GM13976 (cell line): ENCODE measurements at regions not wholly inside any gene's neighbourhood (a gene's known extent, or its start where the extent isn't known, plus 50 kb on each side); places are given as distances from the start of the nearest gene placed in this dataset.
"Not testable (repeated sequence)": the region's sequence is repeated elsewhere in the genome, so short reads cannot be mapped to it uniquely, and the experiment has no call there.

Experiments used
- DNase-seq: peaks from one replicate; pipeline ENCODE4 v3.0.0; 2012; ENCODE audit warnings: low spot score
- in situ Hi-C: fragments of 300-500 bp; cut with MboI; formaldehyde crosslinking; loops from one replicate; pipeline ENCODE4 v1.12.0; 2022; ENCODE audit warnings: low sequenced_read_pairs, mixed read lengths, inconsistent platforms; ENCODE audit not compliant: unreplicated experiment
- TF ChIP-seq, protein P1 (sequence below): IDR thresholded peaks from 2 replicates; pipeline ENCODE4 v1.5.1; 2012; ENCODE audit warnings: borderline replicate concordance, mild to moderate bottlenecking; ENCODE audit not compliant: insufficient read depth; ENCODE audit errors: extremely low read depth, missing control alignments, control extremely low read depth

DNA sequence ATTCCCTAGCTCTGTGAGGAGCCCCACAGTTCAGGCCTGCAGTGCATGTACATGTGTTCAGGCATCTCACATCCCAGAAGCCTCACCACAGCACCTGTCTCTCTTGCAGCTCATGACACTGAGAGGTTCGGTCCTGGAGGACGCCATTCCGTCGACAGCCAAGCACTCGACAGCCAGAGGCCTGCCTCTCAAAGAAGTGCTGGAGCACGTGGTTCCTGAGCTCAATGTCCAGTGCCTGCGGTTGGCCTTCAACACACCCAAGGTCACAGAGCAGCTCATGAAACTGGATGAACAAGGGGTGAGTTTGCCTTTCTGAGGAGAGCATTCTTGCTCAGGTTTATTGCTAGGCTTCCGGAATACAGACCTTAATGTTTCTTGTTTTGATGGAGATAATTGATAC, 308.3 kb upstream of the RGS6 start:
- TF ChIP-seq, protein P1, sequence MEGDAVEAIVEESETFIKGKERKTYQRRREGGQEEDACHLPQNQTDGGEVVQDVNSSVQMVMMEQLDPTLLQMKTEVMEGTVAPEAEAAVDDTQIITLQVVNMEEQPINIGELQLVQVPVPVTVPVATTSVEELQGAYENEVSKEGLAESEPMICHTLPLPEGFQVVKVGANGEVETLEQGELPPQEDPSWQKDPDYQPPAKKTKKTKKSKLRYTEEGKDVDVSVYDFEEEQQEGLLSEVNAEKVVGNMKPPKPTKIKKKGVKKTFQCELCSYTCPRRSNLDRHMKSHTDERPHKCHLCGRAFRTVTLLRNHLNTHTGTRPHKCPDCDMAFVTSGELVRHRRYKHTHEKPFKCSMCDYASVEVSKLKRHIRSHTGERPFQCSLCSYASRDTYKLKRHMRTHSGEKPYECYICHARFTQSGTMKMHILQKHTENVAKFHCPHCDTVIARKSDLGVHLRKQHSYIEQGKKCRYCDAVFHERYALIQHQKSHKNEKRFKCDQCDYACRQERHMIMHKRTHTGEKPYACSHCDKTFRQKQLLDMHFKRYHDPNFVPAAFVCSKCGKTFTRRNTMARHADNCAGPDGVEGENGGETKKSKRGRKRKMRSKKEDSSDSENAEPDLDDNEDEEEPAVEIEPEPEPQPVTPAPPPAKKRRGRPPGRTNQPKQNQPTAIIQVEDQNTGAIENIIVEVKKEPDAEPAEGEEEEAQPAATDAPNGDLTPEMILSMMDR, result no peak
- in situ Hi-C loops, result no loop called here
- no peak for DNase-seq

DNA sequence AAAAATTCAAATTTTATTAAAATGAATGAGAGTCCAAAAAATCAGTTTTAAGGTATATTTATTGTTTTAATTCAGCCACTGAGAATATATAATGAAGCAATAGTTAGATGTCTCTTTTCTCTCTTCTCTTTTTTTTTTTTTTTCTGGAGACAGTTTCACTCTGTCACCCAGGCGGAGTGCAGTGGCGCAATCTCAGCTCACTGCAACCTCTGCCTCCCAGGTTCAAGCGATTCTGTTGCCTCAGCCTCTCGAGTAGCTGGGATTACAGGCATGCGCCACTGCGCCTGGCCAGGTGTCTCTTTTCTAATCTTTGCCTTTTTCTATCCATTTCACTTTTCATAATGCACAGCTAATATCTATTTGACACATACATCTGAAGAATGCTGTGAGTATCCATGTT, 307.1 kb upstream of the RGS6 start:
- TF ChIP-seq, protein P1, result no peak
- DNase-seq, result no peak
- in situ Hi-C loops, result no loop called here

DNA sequence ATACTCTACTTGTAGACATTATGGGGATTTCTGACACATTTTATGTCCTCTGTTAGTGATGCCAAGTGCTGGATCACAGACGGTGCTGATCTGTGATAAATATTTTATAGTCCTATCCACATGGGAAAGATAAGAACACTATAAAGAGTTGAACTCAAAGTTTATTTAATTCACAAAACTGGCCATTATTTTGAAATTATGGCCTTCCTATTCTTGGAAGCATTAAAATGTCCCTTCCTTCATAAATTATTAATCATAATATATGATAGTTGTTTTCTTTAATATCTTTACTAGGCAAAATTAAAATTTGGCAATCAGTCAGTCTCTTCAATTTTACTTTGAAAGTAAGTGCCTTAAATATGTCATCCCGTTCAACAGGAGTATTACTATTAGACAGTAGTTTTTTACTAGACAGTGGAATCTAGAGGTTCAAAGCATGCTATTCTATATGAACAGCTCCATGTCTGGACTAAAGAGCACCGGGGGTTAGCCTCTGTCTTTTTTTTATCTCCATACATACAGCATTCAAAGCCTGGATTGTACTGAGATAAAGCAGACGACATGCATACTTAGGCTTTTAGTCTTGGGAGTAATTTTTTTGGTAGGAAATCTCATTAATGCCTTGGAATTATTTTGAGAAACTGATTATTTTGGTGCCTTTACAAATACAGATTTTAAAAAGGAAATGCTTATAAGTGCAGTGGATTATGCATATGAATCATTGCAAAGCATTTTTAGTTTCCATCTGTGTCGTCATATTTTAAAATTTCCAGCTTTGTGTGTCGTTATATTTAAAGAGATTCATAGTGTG, 306.1 kb upstream of the RGS6 start:
- no peak for DNase-seq
- in situ Hi-C loops, result no loop called here
- TF ChIP-seq, protein P1, result no peak

DNA sequence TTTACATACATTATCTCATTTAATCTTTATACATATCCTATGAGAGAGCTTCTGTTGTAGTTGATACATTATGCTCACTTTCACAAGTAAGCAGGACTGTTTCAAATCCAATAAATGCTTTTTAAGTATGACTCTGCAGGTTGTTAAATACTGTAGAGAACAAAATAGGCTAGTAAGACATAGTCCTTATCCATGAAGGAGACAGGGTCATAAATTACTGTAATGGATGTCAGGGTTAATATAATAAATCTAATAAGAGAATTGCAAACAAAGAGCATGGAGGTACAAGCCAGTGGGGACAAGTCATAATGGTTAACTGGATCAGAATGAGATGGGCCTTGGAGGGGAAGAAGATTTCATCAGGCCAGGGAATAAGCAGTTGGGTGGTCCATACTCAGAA, 303.8 kb upstream of the RGS6 start:
- no peak for DNase-seq
- in situ Hi-C loops, result no loop called here
- TF ChIP-seq, protein P1, result no peak

DNA sequence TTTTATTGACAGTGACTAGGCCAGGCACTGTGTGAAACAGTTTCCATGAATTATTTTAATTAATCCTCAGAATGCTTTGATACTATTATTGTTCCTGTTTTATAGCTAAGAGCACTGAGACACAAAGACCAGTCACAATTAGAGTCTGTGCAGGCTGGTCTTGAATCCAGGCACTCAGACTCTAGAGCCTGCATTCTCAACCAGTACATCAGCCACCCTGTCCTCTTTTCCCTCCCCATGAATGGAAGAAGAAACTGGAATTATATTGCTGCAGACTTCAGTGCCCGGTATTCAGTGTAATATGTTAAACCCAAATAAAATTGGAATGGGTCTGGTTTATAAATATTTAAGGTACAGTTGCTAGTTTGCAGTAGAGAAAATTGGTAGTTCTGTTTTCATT, 303.0 kb upstream of the RGS6 start:
- no peak for DNase-seq
- in situ Hi-C loops, result no loop called here
- TF ChIP-seq, protein P1, result no peak

DNA sequence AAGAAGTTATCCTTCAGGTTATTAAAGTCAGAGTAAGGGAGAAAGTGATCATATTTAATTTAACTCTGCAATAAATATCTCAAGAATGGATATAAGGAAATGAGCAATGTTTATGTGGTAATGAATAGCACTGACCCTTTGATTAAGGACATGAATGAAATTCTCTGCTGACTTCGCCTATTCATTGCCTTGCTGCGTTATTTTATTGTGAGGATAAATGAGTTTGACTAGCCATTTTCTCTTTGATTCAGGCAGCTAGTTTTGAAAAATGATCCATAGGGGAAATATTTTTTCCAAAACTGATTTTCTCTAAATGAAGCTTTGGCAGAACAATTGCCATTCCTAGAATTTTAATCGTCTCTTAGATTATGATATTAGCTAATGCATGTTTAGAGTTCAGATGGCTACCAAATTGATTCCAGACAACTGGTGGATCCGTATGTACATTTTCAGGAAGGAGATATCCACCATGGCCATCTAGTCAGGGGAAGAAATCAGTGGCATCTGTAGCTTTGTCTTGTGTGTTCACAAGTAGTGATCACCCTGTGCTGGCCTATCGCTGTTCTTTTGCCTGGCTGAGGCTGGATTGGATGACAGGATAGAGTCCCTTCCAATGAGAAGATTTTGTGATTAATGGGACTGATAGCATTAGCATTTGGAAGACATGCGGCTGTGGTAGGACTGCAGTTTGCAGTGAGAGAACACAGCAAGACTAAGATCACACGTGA, 302.3 kb upstream of the RGS6 start:
- TF ChIP-seq, protein P1, result no peak
- DNase-seq, result no peak
- in situ Hi-C loops, result no loop called here

DNA sequence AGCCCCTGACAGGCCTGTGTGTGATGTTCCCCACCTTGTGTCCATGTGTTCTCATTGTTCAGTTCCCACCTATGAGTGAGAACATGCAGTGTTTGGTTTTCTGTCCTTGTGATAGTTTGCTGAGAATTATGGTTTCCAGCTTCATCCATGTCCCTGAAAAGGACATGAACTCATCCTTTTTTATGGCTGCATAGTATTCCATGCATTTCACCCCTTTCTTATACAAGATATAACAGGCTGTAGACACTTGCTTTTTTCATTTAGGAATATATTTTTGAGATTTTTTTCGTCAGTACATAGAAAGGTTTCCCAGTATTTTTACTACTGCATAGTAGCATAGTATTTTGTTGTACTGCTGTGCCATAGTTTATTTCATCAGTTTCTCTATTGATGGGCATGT, 301.2 kb upstream of the RGS6 start:
- DNase-seq, in situ Hi-C loops: not testable (repeated sequence)
